ENCODE measurements at regions not wholly inside any gene's neighbourhood (a gene's known extent, or its start where the extent isn't known, plus 50 kb on each side); places are given as distances from the start of the nearest gene placed in this dataset.
"Not testable (repeated sequence)": the region's sequence is repeated elsewhere in the genome, so short reads cannot be mapped to it uniquely, and the experiment has no call there.

- DNase-seq (ENCODE audit: low read depth in 2 of 2): no peak
Observed at GRCh38 chr5:68115584-68115983, 100.0 kb upstream of the PIK3R1 start.

- DNase-seq (ENCODE audit: low read depth in 2 of 2): no peak
Observed at GRCh38 chr5:68114378-68115040, 101.0 kb upstream of the PIK3R1 start.

GRCh38 chr5:68112658-68113057, 102.9 kb upstream of the PIK3R1 start:
- DNase-seq (ENCODE audit: low read depth in 2 of 2): no peak

GRCh38 chr5:68110894-68111293, 104.7 kb upstream of the PIK3R1 start:
- DNase-seq (ENCODE audit: low read depth in 2 of 2): no peak

- no peak for DNase-seq (ENCODE audit: low read depth in 2 of 2)
Observed at GRCh38 chr5:68110264-68110663, 105.3 kb upstream of the PIK3R1 start.

- DNase-seq (ENCODE audit: low read depth in 2 of 2): not testable (repeated sequence)
Observed at GRCh38 chr5:68104217-68104616, 111.3 kb upstream of the PIK3R1 start.

GRCh38 chr5:68103297-68103696, 112.3 kb upstream of the PIK3R1 start:
- not testable (repeated sequence) for DNase-seq (ENCODE audit: low read depth in 2 of 2)

GRCh38 chr5:68099327-68099726, 116.2 kb upstream of the PIK3R1 start:
- DNase-seq (ENCODE audit: low read depth in 2 of 2): no peak

- no peak for DNase-seq (ENCODE audit: low read depth in 2 of 2)
Observed at GRCh38 chr5:68093455-68094159, 121.9 kb upstream of the PIK3R1 start.

GRCh38 chr5:68088302-68088701, 127.3 kb upstream of the PIK3R1 start:
- no peak for DNase-seq (ENCODE audit: low read depth in 2 of 2)

- DNase-seq (ENCODE audit: low read depth in 2 of 2): no peak
Observed at GRCh38 chr5:68087866-68088265, 127.7 kb upstream of the PIK3R1 start.

GRCh38 chr5:68086857-68087256, 128.7 kb upstream of the PIK3R1 start:
- DNase-seq (ENCODE audit: low read depth in 2 of 2): no peak

- DNase-seq (ENCODE audit: low read depth in 2 of 2): no peak
Observed at GRCh38 chr5:68086439-68086838, 129.1 kb upstream of the PIK3R1 start.

GRCh38 chr5:68084396-68084795, 131.2 kb upstream of the PIK3R1 start:
- DNase-seq (ENCODE audit: low read depth in 2 of 2): no peak

GRCh38 chr5:68080282-68081050, 135.1 kb upstream of the PIK3R1 start:
- no peak for DNase-seq (ENCODE audit: low read depth in 2 of 2)

- no peak for DNase-seq (ENCODE audit: low read depth in 2 of 2)
Observed at GRCh38 chr5:68077349-68077894, 138.1 kb upstream of the PIK3R1 start.

GRCh38 chr5:68074633-68075032, 140.9 kb upstream of the PIK3R1 start:
- DNase-seq (ENCODE audit: low read depth in 2 of 2): no peak

- DNase-seq (ENCODE audit: low read depth in 2 of 2): no peak
Observed at GRCh38 chr5:68074048-68074632, 141.4 kb upstream of the PIK3R1 start.

- DNase-seq (ENCODE audit: low read depth in 2 of 2): no peak
Observed at GRCh38 chr5:68071736-68072135, 143.8 kb upstream of the PIK3R1 start.

GRCh38 chr5:68071282-68071632, 144.3 kb upstream of the PIK3R1 start:
- DNase-seq (ENCODE audit: low read depth in 2 of 2): no peak

- DNase-seq (ENCODE audit: low read depth in 2 of 2): no peak
Observed at GRCh38 chr5:68070591-68071281, 144.8 kb upstream of the PIK3R1 start.
